ENCODE measurements at regions not wholly inside any gene's neighbourhood (a gene's known extent, or its start where the extent isn't known, plus 50 kb on each side); places are given as distances from the start of the nearest gene placed in this dataset.

DNA sequence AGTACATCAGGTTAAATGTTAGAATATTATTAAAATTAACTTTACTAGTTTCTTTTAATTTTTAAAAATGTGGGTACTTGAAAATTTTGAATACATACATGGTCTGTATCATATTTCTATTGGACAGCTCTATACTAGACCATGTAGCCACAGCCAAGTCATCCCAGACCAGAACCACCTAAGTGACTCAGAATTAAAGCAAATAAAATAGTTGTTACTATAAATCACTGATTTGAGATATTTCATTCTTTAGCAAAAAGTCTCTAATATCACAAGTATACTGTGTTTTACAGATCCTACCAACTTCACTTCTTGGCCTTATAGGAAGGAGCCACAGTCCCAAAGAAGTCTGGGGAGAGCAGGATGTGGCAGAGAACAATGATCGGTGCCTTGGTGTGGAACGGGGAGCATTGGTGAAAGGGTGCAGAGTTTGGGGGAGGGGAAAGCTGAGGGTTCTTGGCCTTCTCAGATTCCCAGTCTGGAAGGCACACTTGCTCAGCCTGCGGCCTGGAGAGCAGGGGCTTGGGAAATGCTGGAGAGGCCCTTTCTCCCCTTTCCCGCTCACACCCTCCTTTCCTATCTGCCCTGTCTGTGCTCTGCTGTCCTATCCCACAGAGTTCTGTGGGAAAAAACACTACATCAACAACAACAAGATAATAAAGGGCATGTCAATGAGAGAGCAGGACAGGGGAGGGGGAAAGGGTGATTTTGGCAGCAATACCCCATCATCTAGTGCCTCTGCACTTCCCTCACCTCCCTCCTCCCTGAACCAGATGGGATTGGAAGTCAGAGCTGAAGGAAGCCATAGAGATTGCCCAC is 122.1 kb downstream of the NGF start:
- Histone ChIP-seq H3K27ac (ENCODE audit: insufficient read depth in 1 of 2, low read depth in 1 of 2, low read length in 2 of 2, poor library complexity in 1 of 2, severe bottlenecking in 2 of 2) (no peak overlapping the region), H3K27me3 (replicated peaks in 2 of 5; ENCODE audit: control insufficient read depth in 4 of 5, insufficient read depth in 5 of 5, low read length in 4 of 5) (peaks cover 0 to 5% (median 1%) of the 10 kb centered on the region in 5 experiments), H3K4me1 (ENCODE audit: control extremely low read depth in 1 of 4, control insufficient read depth in 4 of 4, insufficient read depth in 4 of 4, low read length in 3 of 4) (no peaks in the 10 kb centered on the region), H3K36me3 (ENCODE audit: control insufficient read depth in 4 of 4, insufficient read depth in 4 of 4, low read length in 3 of 4) (no peaks in the 10 kb centered on the region), H3K9me3 (ENCODE audit: control extremely low read depth in 1 of 5, control insufficient read depth in 4 of 5, insufficient read depth in 2 of 5, low read depth in 1 of 5, low read length in 4 of 5) (no peaks in the 10 kb centered on the region), H3K4me3 (ENCODE audit: control insufficient read depth in 1 of 7, extremely low read depth in 1 of 7, insufficient read depth in 4 of 7, low read depth in 2 of 7, low read length in 6 of 7) (no peak overlapping the region)
- ChIA-PET CTCF (no interaction called here), POLR2A (no interaction called here)
- no CpG with 5 or more reads among the region's 4 CpGs for WGBS (ENCODE audit: insufficient coverage)
- DNase-seq = no peak

DNA sequence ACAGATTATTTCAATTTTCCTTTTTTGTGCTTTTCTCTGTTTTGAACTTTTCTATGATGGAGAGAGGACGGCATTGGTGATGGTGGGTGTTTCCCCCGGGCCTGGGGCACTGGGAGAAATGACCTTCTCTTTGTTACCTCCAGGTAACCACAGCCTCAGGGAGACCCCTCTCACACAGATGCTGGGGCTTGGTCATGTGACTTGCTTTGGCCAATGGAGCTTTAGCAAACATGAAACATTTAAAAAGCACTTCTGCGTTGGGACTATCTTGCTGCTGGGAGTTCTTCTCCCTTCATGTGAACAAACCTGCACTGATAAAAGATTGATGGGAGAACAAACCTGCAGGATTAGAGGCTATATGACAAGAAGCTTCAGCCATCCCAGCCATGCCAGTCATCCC is 122.9 kb downstream of the NGF start:
- H3K36me3 ChIP-seq (ENCODE audit: control insufficient read depth in 4 of 4, insufficient read depth in 4 of 4, low read length in 3 of 4) = no peaks in the 10 kb centered on the region
- H3K4me1 ChIP-seq (ENCODE audit: control extremely low read depth in 1 of 4, control insufficient read depth in 4 of 4, insufficient read depth in 4 of 4, low read length in 3 of 4) = no peaks in the 10 kb centered on the region
- WGBS (ENCODE audit: insufficient coverage) = 100% methylated on average over 1 of the region's 3 CpGs
- ChIA-PET CTCF (no interaction called here), POLR2A (no interaction called here)
- H3K9me3 ChIP-seq (ENCODE audit: control extremely low read depth in 1 of 5, control insufficient read depth in 4 of 5, insufficient read depth in 2 of 5, low read depth in 1 of 5, low read length in 4 of 5) = no peaks in the 10 kb centered on the region
- no peak for DNase-seq
- H3K27ac ChIP-seq (ENCODE audit: insufficient read depth in 1 of 2, low read depth in 1 of 2, low read length in 2 of 2, poor library complexity in 1 of 2, severe bottlenecking in 2 of 2) = no peak overlapping the region
- peaks cover 0 to 5% (median 1%) of the 10 kb centered on the region in 5 experiments for H3K27me3 ChIP-seq (replicated peaks in 2 of 5; ENCODE audit: control insufficient read depth in 4 of 5, insufficient read depth in 5 of 5, low read length in 4 of 5)
- H3K4me3 ChIP-seq (ENCODE audit: control insufficient read depth in 1 of 7, extremely low read depth in 1 of 7, insufficient read depth in 4 of 7, low read depth in 2 of 7, low read length in 6 of 7) = no peak overlapping the region

DNA sequence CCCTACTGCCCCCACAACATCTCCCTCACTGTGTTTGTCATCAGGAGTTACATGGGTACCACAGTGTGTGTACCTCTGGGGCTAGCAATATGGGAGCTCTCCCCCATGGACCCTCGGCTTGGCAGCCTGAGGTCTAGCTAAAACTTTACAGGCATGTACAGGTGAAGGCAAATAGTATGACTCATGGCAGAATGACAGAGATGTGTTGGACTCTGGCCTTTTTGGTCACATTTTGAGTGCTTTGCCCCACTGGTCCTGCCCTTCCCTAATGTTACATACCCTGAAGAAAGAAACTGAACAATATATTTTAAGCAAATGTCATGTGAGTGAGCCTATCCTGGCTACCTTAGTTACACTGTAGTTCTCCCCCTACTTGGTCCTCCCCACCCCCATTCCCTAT is 124.0 kb downstream of the NGF start:
- H3K4me3 ChIP-seq (ENCODE audit: control insufficient read depth in 1 of 7, extremely low read depth in 1 of 7, insufficient read depth in 4 of 7, low read depth in 2 of 7, low read length in 6 of 7) = no peak overlapping the region
- peaks cover 0 to 5% (median 0%) of the 10 kb centered on the region in 5 experiments for H3K27me3 ChIP-seq (replicated peaks in 2 of 5; ENCODE audit: control insufficient read depth in 4 of 5, insufficient read depth in 5 of 5, low read length in 4 of 5)
- 100% methylated on average over 1 of the region's 1 CpG for WGBS (ENCODE audit: insufficient coverage)
- H3K27ac ChIP-seq (ENCODE audit: insufficient read depth in 1 of 2, low read depth in 1 of 2, low read length in 2 of 2, poor library complexity in 1 of 2, severe bottlenecking in 2 of 2) = no peak overlapping the region
- no peak for DNase-seq
- CTCF ChIA-PET = no interaction called here
- no peaks in the 10 kb centered on the region for H3K9me3 ChIP-seq (ENCODE audit: control extremely low read depth in 1 of 5, control insufficient read depth in 4 of 5, insufficient read depth in 2 of 5, low read depth in 1 of 5, low read length in 4 of 5)
- no peaks in the 10 kb centered on the region for H3K36me3 ChIP-seq (ENCODE audit: control insufficient read depth in 4 of 4, insufficient read depth in 4 of 4, low read length in 3 of 4)
- no peaks in the 10 kb centered on the region for H3K4me1 ChIP-seq (ENCODE audit: control extremely low read depth in 1 of 4, control insufficient read depth in 4 of 4, insufficient read depth in 4 of 4, low read length in 3 of 4)
- POLR2A ChIA-PET = no interaction called here

DNA sequence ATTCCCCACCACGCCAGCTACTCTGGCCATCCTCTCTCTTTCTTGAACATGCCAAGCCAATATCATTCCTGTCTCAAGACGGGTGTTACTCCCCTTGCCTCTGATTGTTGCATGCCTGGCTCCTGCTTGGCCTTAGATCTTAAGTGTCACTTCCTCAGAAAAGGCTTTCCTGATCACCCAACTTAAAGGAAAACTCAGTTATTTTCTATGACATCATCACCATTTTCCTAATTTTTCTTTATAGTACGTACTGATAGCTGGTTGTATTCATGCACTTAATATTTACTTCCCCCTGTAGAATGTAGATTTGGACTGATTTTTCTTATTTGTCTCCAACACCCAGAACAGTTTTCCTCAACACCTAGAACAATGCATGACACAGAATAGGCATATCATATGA is 123.8 kb upstream of the TSPAN2 start:
- ChIA-PET POLR2A (no interaction called here), CTCF (no interaction called here)
- peaks cover 0 to 5% (median 0%) of the 10 kb centered on the region in 5 experiments for H3K27me3 ChIP-seq (replicated peaks in 2 of 5; ENCODE audit: control insufficient read depth in 4 of 5, insufficient read depth in 5 of 5, low read length in 4 of 5)
- no peak overlapping the region for H3K4me3 ChIP-seq (ENCODE audit: control insufficient read depth in 1 of 7, extremely low read depth in 1 of 7, insufficient read depth in 4 of 7, low read depth in 2 of 7, low read length in 6 of 7)
- 94% methylated on average over 2 of the region's 3 CpGs for WGBS (ENCODE audit: insufficient coverage)
- H3K4me1 ChIP-seq (ENCODE audit: control extremely low read depth in 1 of 4, control insufficient read depth in 4 of 4, insufficient read depth in 4 of 4, low read length in 3 of 4) = no peaks in the 10 kb centered on the region
- DNase-seq = no peak
- no peak overlapping the region for H3K27ac ChIP-seq (ENCODE audit: insufficient read depth in 1 of 2, low read depth in 1 of 2, low read length in 2 of 2, poor library complexity in 1 of 2, severe bottlenecking in 2 of 2)
- H3K9me3 ChIP-seq (ENCODE audit: control extremely low read depth in 1 of 5, control insufficient read depth in 4 of 5, insufficient read depth in 2 of 5, low read depth in 1 of 5, low read length in 4 of 5) = no peaks in the 10 kb centered on the region
- no peaks in the 10 kb centered on the region for H3K36me3 ChIP-seq (ENCODE audit: control insufficient read depth in 4 of 4, insufficient read depth in 4 of 4, low read length in 3 of 4)

DNA sequence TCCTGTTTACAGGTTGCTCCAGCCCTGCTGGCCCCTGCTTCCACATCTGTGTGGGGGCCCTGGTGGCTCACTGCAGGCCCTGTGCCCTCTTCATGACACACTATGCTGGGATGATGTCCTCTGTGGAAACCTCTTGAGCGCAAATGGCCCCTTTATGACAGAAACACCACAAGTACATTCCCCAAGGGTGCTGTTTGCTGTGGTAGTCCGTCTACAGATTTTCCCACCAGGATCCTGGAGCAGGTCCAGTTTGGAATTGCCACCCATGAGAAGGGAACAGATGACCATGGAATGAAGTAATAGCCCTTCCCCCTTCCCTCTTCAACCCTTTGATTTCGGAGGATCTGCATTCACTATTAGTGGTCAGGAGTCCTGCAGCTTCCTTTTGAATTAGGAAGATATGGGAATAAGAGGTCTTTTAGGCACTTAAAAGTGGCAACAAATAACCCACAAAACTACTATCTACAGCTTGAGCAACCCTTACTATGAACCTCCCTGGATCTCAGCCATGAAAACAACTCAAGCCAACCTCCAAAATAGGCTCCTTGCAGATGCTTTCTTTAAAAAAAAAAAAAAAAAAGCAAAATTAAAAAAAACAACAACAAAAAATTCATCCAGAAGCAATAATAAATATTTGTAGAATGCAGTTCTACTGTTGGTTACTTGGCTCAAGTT is 121.9 kb upstream of the TSPAN2 start:
- Histone ChIP-seq H3K36me3 (ENCODE audit: control insufficient read depth in 4 of 4, insufficient read depth in 4 of 4, low read length in 3 of 4) (no peaks in the 10 kb centered on the region), H3K9me3 (ENCODE audit: control extremely low read depth in 1 of 5, control insufficient read depth in 4 of 5, insufficient read depth in 2 of 5, low read depth in 1 of 5, low read length in 4 of 5) (no peaks in the 10 kb centered on the region), H3K27ac (ENCODE audit: insufficient read depth in 1 of 2, low read depth in 1 of 2, low read length in 2 of 2, poor library complexity in 1 of 2, severe bottlenecking in 2 of 2) (no peak overlapping the region), H3K4me1 (ENCODE audit: control extremely low read depth in 1 of 4, control insufficient read depth in 4 of 4, insufficient read depth in 4 of 4, low read length in 3 of 4) (no peaks in the 10 kb centered on the region), H3K4me3 (ENCODE audit: control insufficient read depth in 1 of 7, extremely low read depth in 1 of 7, insufficient read depth in 4 of 7, low read depth in 2 of 7, low read length in 6 of 7) (no peak overlapping the region), H3K27me3 (replicated peaks in 2 of 5; ENCODE audit: control insufficient read depth in 4 of 5, insufficient read depth in 5 of 5, low read length in 4 of 5) (no peaks in the 10 kb centered on the region)
- WGBS (ENCODE audit: insufficient coverage) = 90% methylated on average over 2 of the region's 3 CpGs
- no peak for DNase-seq
- POLR2A ChIA-PET = no interaction called here
- CTCF ChIA-PET = no interaction called here

DNA sequence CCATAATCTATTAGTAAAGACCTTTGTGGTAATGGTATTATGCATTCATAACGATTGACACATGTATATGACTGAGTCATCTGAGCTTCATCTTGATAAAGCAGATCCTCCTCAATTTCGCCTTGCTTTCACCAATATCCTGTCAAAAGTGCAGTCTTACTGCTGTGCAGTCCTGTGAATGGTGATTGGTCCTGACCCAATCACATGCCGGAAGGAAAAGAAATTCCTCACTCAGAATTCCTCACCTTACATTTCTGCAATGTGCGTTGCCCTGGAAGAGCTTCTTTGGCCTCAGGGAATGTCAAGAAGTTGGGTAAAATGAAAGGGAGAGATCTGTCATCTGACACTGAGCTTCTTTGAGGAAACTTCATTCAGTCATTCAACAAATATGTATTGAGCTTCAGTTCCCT is 121.0 kb upstream of the TSPAN2 start:
- Histone ChIP-seq H3K9me3 (ENCODE audit: control extremely low read depth in 1 of 5, control insufficient read depth in 4 of 5, insufficient read depth in 2 of 5, low read depth in 1 of 5, low read length in 4 of 5) (no peaks in the 10 kb centered on the region), H3K27ac (ENCODE audit: insufficient read depth in 1 of 2, low read depth in 1 of 2, low read length in 2 of 2, poor library complexity in 1 of 2, severe bottlenecking in 2 of 2) (no peak overlapping the region), H3K36me3 (ENCODE audit: control insufficient read depth in 4 of 4, insufficient read depth in 4 of 4, low read length in 3 of 4) (no peaks in the 10 kb centered on the region), H3K4me3 (ENCODE audit: control insufficient read depth in 1 of 7, extremely low read depth in 1 of 7, insufficient read depth in 4 of 7, low read depth in 2 of 7, low read length in 6 of 7) (no peak overlapping the region), H3K27me3 (replicated peaks in 2 of 5; ENCODE audit: control insufficient read depth in 4 of 5, insufficient read depth in 5 of 5, low read length in 4 of 5) (no peaks in the 10 kb centered on the region), H3K4me1 (ENCODE audit: control extremely low read depth in 1 of 4, control insufficient read depth in 4 of 4, insufficient read depth in 4 of 4, low read length in 3 of 4) (no peaks in the 10 kb centered on the region)
- WGBS (ENCODE audit: insufficient coverage) = 100% methylated on average over 1 of the region's 4 CpGs
- no peak for DNase-seq
- POLR2A ChIA-PET = no interaction called here
- CTCF ChIA-PET = no interaction called here

DNA sequence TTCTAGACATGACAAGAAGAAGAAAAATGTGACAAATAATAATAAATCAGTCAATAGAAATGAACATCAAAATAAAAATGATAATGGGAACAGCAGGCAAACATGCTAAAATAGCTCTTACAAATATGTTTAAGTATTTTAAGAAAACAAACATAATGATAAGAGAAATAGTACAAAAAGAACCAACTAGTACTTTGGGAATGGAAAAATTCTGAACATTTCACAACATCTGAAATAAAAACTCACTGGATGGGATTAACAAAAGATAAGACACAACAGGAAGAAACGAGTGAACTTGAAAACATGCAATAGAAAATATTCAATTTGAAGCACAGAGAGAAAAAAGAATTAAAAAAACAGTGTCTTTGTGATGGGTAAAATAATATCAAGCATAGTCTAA is 115.2 kb upstream of the TSPAN2 start:
- Histone ChIP-seq H3K36me3 (ENCODE audit: control insufficient read depth in 4 of 4, insufficient read depth in 4 of 4, low read length in 3 of 4) (no peaks in the 10 kb centered on the region), H3K4me3 (ENCODE audit: control insufficient read depth in 1 of 7, extremely low read depth in 1 of 7, insufficient read depth in 4 of 7, low read depth in 2 of 7, low read length in 6 of 7) (no peak overlapping the region), H3K27ac (ENCODE audit: insufficient read depth in 1 of 2, low read depth in 1 of 2, low read length in 2 of 2, poor library complexity in 1 of 2, severe bottlenecking in 2 of 2) (no peak overlapping the region), H3K9me3 (ENCODE audit: control extremely low read depth in 1 of 5, control insufficient read depth in 4 of 5, insufficient read depth in 2 of 5, low read depth in 1 of 5, low read length in 4 of 5) (peaks cover 2 to 6% (median 5%) of the 10 kb centered on the region in 5 experiments), H3K27me3 (replicated peaks in 2 of 5; ENCODE audit: control insufficient read depth in 4 of 5, insufficient read depth in 5 of 5, low read length in 4 of 5) (no peaks in the 10 kb centered on the region), H3K4me1 (ENCODE audit: control extremely low read depth in 1 of 4, control insufficient read depth in 4 of 4, insufficient read depth in 4 of 4, low read length in 3 of 4) (no peaks in the 10 kb centered on the region)
- ChIA-PET POLR2A (no interaction called here), CTCF (no interaction called here)
- DNase-seq = no peak
- no CpG with 5 or more reads among the region's 1 CpG for WGBS (ENCODE audit: insufficient coverage)

Data from common myeloid progenitor, CD34-positive (primary cell).